ENCODE measurements at regions not wholly inside any gene's neighbourhood (a gene's known extent, or its start where the extent isn't known, plus 50 kb on each side); places are given as distances from the start of the nearest gene placed in this dataset.

DNA sequence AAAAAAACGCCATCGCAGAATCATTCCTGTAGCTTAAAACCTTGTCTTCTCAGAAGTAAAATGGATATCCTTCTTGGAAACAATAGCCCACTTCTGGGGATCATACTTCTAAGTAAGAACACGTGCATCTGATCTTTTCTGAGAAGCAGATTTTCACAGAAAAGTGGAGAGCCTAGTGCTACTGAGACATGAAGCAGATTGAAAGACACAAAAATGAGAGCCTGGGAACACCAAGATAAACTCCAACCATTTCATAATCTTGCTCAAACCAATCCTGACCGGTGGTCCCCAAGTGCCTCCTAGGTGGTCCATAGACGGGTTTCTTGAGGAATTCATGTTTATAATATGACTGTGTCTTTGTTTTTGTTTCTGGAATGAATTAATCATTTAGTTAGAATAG, 191.2 kb downstream of the IRS1 start:
- Histone ChIP-seq H3K27ac (no peak overlapping the region), H3K4me3 (no peak overlapping the region), H3K4me1 (replicated peaks in 1 of 2) (no peaks in the 10 kb centered on the region)
- no peak for ATAC-seq (replicated peaks in 6 of 8)
- in situ Hi-C loops (cut with MboI; ENCODE audit: low pct_unique_long_range_greater_than_20kb in 2 of 9, low sequenced_read_pairs in 9 of 9, unreplicated experiment in 9 of 9): no loop called here
- WGBS, 10 experiments: 0 to 100% (median 72%) methylated on average over 1 to 5 of the region's 5 CpGs; no CpG with 5 or more reads in 1 of the 10 experiments

DNA sequence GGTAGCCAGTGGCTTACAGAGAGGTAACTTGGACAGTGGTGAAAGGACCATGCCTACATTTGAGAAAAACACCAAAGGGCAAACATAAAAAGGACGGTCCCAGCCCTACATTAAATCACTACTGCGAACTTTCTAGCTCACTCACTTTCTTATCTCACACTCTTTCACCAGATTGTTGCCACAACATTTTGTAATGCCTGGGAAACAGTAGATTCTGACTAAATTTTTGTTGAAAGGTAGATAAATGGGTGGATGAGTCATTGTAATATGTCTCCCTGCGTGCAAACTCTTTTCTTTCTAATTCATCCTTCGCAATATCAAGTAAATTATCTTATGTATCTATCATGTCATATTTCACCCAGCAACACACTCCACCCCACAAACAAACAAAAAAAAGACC, 192.2 kb downstream of the IRS1 start:
- no peak overlapping the region for H3K4me3 ChIP-seq
- no peaks in the 10 kb centered on the region for H3K4me1 ChIP-seq (replicated peaks in 1 of 2)
- no peak overlapping the region for H3K27ac ChIP-seq
- WGBS, 10 experiments: 40 to 100% (median 87%) methylated on average over 1 to 4 of the region's 4 CpGs
- no peak for ATAC-seq (replicated peaks in 6 of 8)
- in situ Hi-C loops (cut with MboI; ENCODE audit: low pct_unique_long_range_greater_than_20kb in 2 of 9, low sequenced_read_pairs in 9 of 9, unreplicated experiment in 9 of 9): no loop called here

GRCh38 chr2:226605642-226606041, 194.0 kb downstream of the IRS1 start:
- WGBS, 10 experiments: 56 to 100% (median 93%) methylated on average over 1 to 2 of the region's 2 CpGs; no CpG with 5 or more reads in 2 of the 10 experiments
- no peak overlapping the region for H3K4me3 ChIP-seq
- peaks cover 0 to 3% of the 10 kb centered on the region in 2 donors for H3K4me1 ChIP-seq (replicated peaks in 1 of 2)
- in situ Hi-C loops (cut with MboI; ENCODE audit: low pct_unique_long_range_greater_than_20kb in 2 of 9, low sequenced_read_pairs in 9 of 9, unreplicated experiment in 9 of 9): no loop called here
- no peak overlapping the region for H3K27ac ChIP-seq
- no peak for ATAC-seq (replicated peaks in 6 of 8)

DNA sequence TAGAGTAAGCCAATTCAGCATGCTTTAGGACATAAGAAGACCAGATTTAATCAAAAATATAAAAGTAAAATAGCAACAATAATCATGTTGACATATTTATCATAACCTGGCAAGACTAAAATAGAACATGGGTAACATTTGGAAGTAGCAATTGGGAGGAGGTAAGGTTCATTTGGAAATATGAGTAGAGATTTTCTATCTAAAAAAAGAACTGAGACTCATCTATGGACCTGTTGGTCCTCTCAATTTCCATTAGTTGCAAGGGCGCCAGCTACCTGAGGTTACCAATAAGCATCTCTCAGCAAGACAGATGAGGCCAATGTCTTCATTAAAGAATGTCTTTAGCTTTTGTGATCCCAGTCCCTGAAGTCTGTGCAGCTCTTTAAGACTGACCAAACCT, 196.0 kb downstream of the IRS1 start:
- in situ Hi-C loops (cut with MboI; ENCODE audit: low pct_unique_long_range_greater_than_20kb in 2 of 9, low sequenced_read_pairs in 9 of 9, unreplicated experiment in 9 of 9): no loop called here
- no peak for ATAC-seq (replicated peaks in 6 of 8)
- Histone ChIP-seq H3K27ac (no peak overlapping the region), H3K4me1 (replicated peaks in 1 of 2) (peaks cover 0 to 10% of the 10 kb centered on the region in 2 donors), H3K4me3 (no peak overlapping the region)
- 100% methylated on average over 1 of the region's 1 CpG; no CpG with 5 or more reads in 5 of the 10 experiments for WGBS, 10 experiments

DNA sequence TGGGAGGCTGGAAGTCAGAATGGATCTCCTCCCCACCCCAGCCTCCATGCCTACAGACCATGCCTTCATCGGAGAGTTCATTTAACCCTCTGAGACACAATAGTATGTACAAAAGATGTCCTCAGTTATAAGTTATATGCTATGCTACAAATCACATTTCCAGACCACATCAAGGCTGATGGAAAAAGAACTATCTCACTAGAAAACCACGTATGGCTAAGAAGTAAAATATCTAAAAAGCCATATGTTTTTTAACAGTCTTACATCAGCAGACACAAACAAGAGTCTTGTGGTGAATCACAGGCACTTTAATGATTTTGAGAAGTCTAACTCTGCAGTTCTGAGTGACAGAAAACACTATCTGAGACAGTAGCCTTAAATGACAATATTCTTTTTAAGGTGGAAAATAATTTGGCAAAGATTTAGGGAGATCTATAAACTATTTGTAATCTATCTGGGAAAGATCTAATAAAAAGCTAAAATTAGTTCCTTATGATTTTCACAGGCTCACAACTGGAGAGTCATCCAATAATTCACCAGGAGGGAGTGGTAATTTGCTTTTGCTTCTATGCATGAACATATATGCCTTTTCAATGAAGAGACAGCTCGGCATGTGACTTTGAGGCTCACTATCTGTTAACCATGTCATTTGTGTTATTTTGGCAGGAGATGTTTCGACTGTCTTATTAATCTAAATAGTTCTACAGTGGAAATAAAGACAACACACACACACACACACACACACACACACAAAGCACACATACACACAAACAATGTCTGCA, 197.5 kb downstream of the IRS1 start:
- WGBS, 10 experiments: 33 to 100% (median 54%) methylated on average over 1 to 4 of the region's 4 CpGs; no CpG with 5 or more reads in 2 of the 10 experiments
- no peak overlapping the region for H3K4me3 ChIP-seq
- H3K4me1 ChIP-seq (replicated peaks in 1 of 2): peaks cover 11 to 17% of the 10 kb centered on the region in 2 donors
- H3K27ac ChIP-seq: no peak overlapping the region
- ATAC-seq (replicated peaks in 6 of 8): no peak
- in situ Hi-C loops (cut with MboI; ENCODE audit: low pct_unique_long_range_greater_than_20kb in 2 of 9, low sequenced_read_pairs in 9 of 9, unreplicated experiment in 9 of 9): no loop called here

- Histone ChIP-seq H3K4me3 (no peak overlapping the region), H3K4me1 (replicated peaks in 1 of 2) (peaks cover 11 to 17% of the 10 kb centered on the region in 2 donors), H3K27ac (no peak overlapping the region)
- in situ Hi-C loops (cut with MboI; ENCODE audit: low pct_unique_long_range_greater_than_20kb in 2 of 9, low sequenced_read_pairs in 9 of 9, unreplicated experiment in 9 of 9): no loop called here
- WGBS, 10 experiments: 74 to 100% (median 86%) methylated on average over 1 to 5 of the region's 5 CpGs; no CpG with 5 or more reads in 4 of the 10 experiments
- peak in 5 of 8 experiments; percentile 39 to 93 (median 47) for ATAC-seq (replicated peaks in 6 of 8)
These were observed 198.8 kb downstream of the IRS1 start for GRCh38 chr2:226600802-226601201.

GRCh38 chr2:226600184-226600583, 199.4 kb downstream of the IRS1 start:
- H3K4me3 ChIP-seq: no peak overlapping the region
- no peak for ATAC-seq (replicated peaks in 6 of 8)
- WGBS, 10 experiments: 77 to 96% (median 90%) methylated on average over 2 to 5 of the region's 5 CpGs; no CpG with 5 or more reads in 3 of the 10 experiments
- no peak overlapping the region for H3K27ac ChIP-seq
- peaks cover 11 to 17% of the 10 kb centered on the region in 2 donors for H3K4me1 ChIP-seq (replicated peaks in 1 of 2)
- in situ Hi-C loops (cut with MboI; ENCODE audit: low pct_unique_long_range_greater_than_20kb in 2 of 9, low sequenced_read_pairs in 9 of 9, unreplicated experiment in 9 of 9): no loop called here

- Histone ChIP-seq H3K27ac (no peak overlapping the region), H3K4me1 (replicated peaks in 1 of 2) (no peaks in the 10 kb centered on the region), H3K4me3 (no peak overlapping the region)
- ATAC-seq (replicated peaks in 6 of 8): no peak
- in situ Hi-C loops (cut with MboI; ENCODE audit: low pct_unique_long_range_greater_than_20kb in 2 of 9, low sequenced_read_pairs in 9 of 9, unreplicated experiment in 9 of 9): no loop called here
These were observed 210.6 kb downstream of the IRS1 start for GRCh38 chr2:226589043-226589442.

- 0 to 80% (median 50%) methylated on average over 1 of the region's 1 CpG; no CpG with 5 or more reads in 5 of the 10 experiments for WGBS, 10 experiments
- in situ Hi-C loops (cut with MboI; ENCODE audit: low pct_unique_long_range_greater_than_20kb in 2 of 9, low sequenced_read_pairs in 9 of 9, unreplicated experiment in 9 of 9): no loop called here
- peak in 2 of 8 experiments; percentile 11 to 19 for ATAC-seq (replicated peaks in 6 of 8)
These were observed 214.5 kb downstream of the IRS1 start for GRCh38 chr2:226585130-226585561.

GRCh38 chr2:226584518-226585055, 215.0 kb downstream of the IRS1 start:
- H3K4me1 ChIP-seq (replicated peaks in 1 of 2): no peaks in the 10 kb centered on the region
- WGBS, 10 experiments: 67 to 100% (median 92%) methylated on average over 1 to 3 of the region's 3 CpGs; no CpG with 5 or more reads in 3 of the 10 experiments
- H3K4me3 ChIP-seq: no peak overlapping the region
- H3K27ac ChIP-seq: no peak overlapping the region
- in situ Hi-C loops (cut with MboI; ENCODE audit: low pct_unique_long_range_greater_than_20kb in 2 of 9, low sequenced_read_pairs in 9 of 9, unreplicated experiment in 9 of 9): no loop called here
- no peak for ATAC-seq (replicated peaks in 6 of 8)

More at GRCh38 chr2:226585130-226585561, 214.5 kb downstream of the IRS1 start:
- Histone ChIP-seq H3K4me1 (replicated peaks in 1 of 2) (no peaks in the 10 kb centered on the region), H3K27ac (no peak overlapping the region), H3K4me3 (no peak overlapping the region)

DNA sequence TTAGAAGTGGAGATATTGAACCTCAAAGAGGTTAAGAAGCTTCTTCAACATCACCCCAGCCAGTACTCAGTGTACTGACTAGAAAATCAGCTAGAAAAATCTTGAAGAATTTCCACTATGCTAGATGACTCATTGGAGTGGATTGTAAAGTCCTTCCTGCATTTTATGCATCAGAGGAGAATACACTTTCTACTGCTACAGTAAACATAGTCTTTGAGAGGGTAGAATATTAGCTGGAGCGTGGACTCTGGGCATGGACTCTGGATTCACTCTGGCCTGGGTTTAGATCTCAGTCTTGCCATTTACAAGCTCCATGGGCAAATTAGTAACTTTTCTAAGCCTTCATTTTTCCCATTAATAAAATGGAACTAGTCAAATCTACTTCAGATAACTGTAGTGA, 215.9 kb downstream of the IRS1 start:
- WGBS, 10 experiments: 0 to 100% (median 57%) methylated on average over 1 of the region's 1 CpG; no CpG with 5 or more reads in 2 of the 10 experiments

DNA sequence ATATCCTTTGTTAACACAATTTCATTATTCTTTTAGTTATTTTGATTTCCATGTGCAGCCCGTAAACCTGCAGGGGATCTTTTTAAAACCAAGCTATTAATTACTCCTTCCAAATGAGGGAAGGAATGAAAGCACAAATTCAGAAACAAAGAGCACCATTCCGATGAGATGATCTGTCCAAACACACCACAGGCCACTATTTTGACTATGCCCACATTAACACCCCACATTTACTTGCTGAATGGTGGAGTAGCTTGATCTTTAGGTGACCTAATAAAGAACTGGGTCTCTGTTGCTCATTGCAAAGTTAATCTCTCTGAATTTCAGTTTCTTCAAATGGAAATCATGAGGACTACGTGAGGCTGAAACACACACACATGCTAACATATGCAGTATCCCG, 218.0 kb downstream of the IRS1 start:
- H3K4me3 ChIP-seq: no peak overlapping the region
- in situ Hi-C loops (cut with MboI; ENCODE audit: low pct_unique_long_range_greater_than_20kb in 2 of 9, low sequenced_read_pairs in 9 of 9, unreplicated experiment in 9 of 9): no loop called here
- 40 to 86% (median 70%) methylated on average over 1 to 4 of the region's 4 CpGs for WGBS, 10 experiments

More for the DNA sequence above, 215.9 kb downstream of the IRS1 start:
- H3K4me3 ChIP-seq: no peak overlapping the region
- in situ Hi-C loops (cut with MboI; ENCODE audit: low pct_unique_long_range_greater_than_20kb in 2 of 9, low sequenced_read_pairs in 9 of 9, unreplicated experiment in 9 of 9): no loop called here
- H3K27ac ChIP-seq: no peak overlapping the region
- peak in 6 of 8 experiments; percentile 21 to 95 (median 71) for ATAC-seq (replicated peaks in 6 of 8)
- no peaks in the 10 kb centered on the region for H3K4me1 ChIP-seq (replicated peaks in 1 of 2)

DNA sequence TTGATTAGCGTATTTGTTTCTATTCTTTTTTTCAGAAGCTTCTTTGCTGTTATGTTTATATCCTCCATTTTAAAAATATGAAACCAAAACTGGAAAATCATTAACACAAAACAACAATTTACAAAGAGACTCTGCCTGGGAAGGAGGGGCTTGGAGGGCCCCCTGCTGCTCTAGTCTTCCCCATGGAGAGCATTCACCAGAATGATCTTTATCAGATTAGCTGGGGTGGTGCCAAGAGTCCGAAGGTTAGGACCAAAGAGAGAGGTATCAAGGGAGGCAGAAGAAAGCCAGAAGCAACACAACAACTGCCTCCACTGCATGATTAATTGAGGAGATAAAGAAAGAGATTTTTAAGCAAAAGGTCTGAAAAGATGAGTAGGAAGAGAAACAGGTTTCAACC, 218.6 kb downstream of the IRS1 start:
- Histone ChIP-seq H3K4me3 (no peak overlapping the region), H3K27ac (no peak overlapping the region), H3K4me1 (replicated peaks in 1 of 2) (no peaks in the 10 kb centered on the region)
- in situ Hi-C loops (cut with MboI; ENCODE audit: low pct_unique_long_range_greater_than_20kb in 2 of 9, low sequenced_read_pairs in 9 of 9, unreplicated experiment in 9 of 9): no loop called here
- no peak for ATAC-seq (replicated peaks in 6 of 8)
- WGBS, 10 experiments: 33 to 100% (median 88%) methylated on average over 1 to 2 of the region's 2 CpGs; no CpG with 5 or more reads in 1 of the 10 experiments

More for the DNA sequence above, 218.0 kb downstream of the IRS1 start:
- H3K4me1 ChIP-seq (replicated peaks in 1 of 2): no peaks in the 10 kb centered on the region
- ATAC-seq (replicated peaks in 6 of 8): no peak
- no peak overlapping the region for H3K27ac ChIP-seq
